Liver (tissue), 7 donors: ENCODE measurements at regions not wholly inside any gene's neighbourhood (a gene's known extent, or its start where the extent isn't known, plus 50 kb on each side); places are given as distances from the start of the nearest gene placed in this dataset.

Source experiments
- DNase-seq: peaks from one replicate; pipeline ENCODE4 v3.0.0-alpha.2; 2017; ENCODE audit warnings: low spot score
- H3K27ac ChIP-seq, 2 donors: one replicate each; pipeline ENCODE4 v1.7.0; 2013; ENCODE audit warnings: inconsistent platforms in 2 of 2, low read length in 2 of 2, control low read depth in 1 of 2, low read depth in 1 of 2, mild to moderate bottlenecking in 1 of 2
- H3K27me3 ChIP-seq, 4 donors: one replicate each; pipeline versions ENCODE4 v1.6.1 to v1.7.0; 2013; ENCODE audit warnings: low read length in 3 of 4, inconsistent platforms in 1 of 4, mild to moderate bottlenecking in 1 of 4, moderate library complexity in 1 of 4; ENCODE audit not compliant: control insufficient read depth in 4 of 4, insufficient read depth in 4 of 4
- H3K36me3 ChIP-seq, 4 donors: one replicate each; pipeline versions ENCODE4 v1.6.1 to v1.7.0; 2013; ENCODE audit warnings: low read length in 3 of 4, mild to moderate bottlenecking in 3 of 4, low read depth in 1 of 4, moderate library complexity in 1 of 4; ENCODE audit not compliant: control insufficient read depth in 4 of 4, insufficient read depth in 3 of 4
- H3K4me1 ChIP-seq, 4 donors: one replicate each; pipeline versions ENCODE4 v1.6.1 to v1.7.0; 2013; ENCODE audit warnings: low read length in 3 of 4, mild to moderate bottlenecking in 3 of 4, moderate library complexity in 1 of 4; ENCODE audit not compliant: control insufficient read depth in 4 of 4, insufficient read depth in 4 of 4
- H3K4me3 ChIP-seq, 3 donors: one replicate each; pipeline versions ENCODE4 v1.6.1 to v1.7.0; 2013; ENCODE audit warnings: low read length in 3 of 3, control low read depth in 1 of 3, low read depth in 1 of 3, mild to moderate bottlenecking in 1 of 3
- H3K9ac ChIP-seq, 2 donors: one replicate each; pipeline ENCODE4 v1.7.0; 2013; ENCODE audit warnings: low read length in 2 of 2, mild to moderate bottlenecking in 2 of 2, moderate library complexity in 2 of 2, control low read depth in 1 of 2, low read depth in 1 of 2
- H3K9me3 ChIP-seq, 4 donors: one replicate each; pipeline versions ENCODE4 v1.6.1 to v1.7.0; 2013; ENCODE audit warnings: low read length in 3 of 4; ENCODE audit not compliant: control insufficient read depth in 4 of 4
- EGR1 ChIP-seq, 2 donors: IDR thresholded peaks; 2 replicates each; pipeline ENCODE4 v1.6.1; 2016 to 2018; ENCODE audit warnings: antibody characterized with exemption in 2 of 2, low read depth in 2 of 2
- FOXA1 ChIP-seq: IDR thresholded peaks from 2 replicates; pipeline ENCODE4 v1.6.1; 2016; ENCODE audit warnings: antibody characterized with exemption
- HNF4G ChIP-seq: IDR thresholded peaks from 2 replicates; pipeline ENCODE4 v1.6.1; 2016; ENCODE audit warnings: antibody characterized with exemption
- RAD21 ChIP-seq, 2 donors: IDR thresholded peaks; 2 replicates each; pipeline ENCODE4 v1.6.1; 2016; ENCODE audit warnings: antibody characterized with exemption in 2 of 2, mild to moderate bottlenecking in 2 of 2
- RXRA ChIP-seq, 2 donors: IDR thresholded peaks; 2 replicates each; pipeline ENCODE4 v1.6.1; 2017 to 2018; ENCODE audit warnings: antibody characterized with exemption in 2 of 2, mild to moderate bottlenecking in 1 of 2
- SP1 ChIP-seq: IDR thresholded peaks from 2 replicates; pipeline ENCODE4 v1.6.1; 2018; ENCODE audit warnings: antibody characterized with exemption, mild to moderate bottlenecking
- TAF1 ChIP-seq: conservative IDR thresholded peaks from 2 replicates; pipeline ENCODE4 v1.6.1; 2016; ENCODE audit warnings: antibody characterized with exemption, mild to moderate bottlenecking
- YY1 ChIP-seq: IDR thresholded peaks from 2 replicates; pipeline ENCODE4 v1.6.1; 2016; ENCODE audit warnings: antibody characterized with exemption, mild to moderate bottlenecking
- WGBS: extraction: QIAGEN DNeasy Blood & Tissue Kit; methylation state at CpG from one replicate; pipeline ENCODE4 v1.1.7; 2013; 5-methylcytosine and 5-hydroxymethylcytosine counted together
- TF ChIP-seq, protein P1 (sequence below): IDR thresholded peaks from 2 replicates; pipeline ENCODE4 v1.6.1; 2016; ENCODE audit warnings: antibody characterized with exemption, mild to moderate bottlenecking
- TF ChIP-seq, protein P2 (sequence below): IDR thresholded peaks from 2 replicates; pipeline ENCODE4 v1.6.1; 2016; ENCODE audit warnings: antibody characterized with exemption
- TF ChIP-seq, protein P3 (sequence below): IDR thresholded peaks from 2 replicates; pipeline ENCODE4 v1.6.1; 2016; ENCODE audit warnings: antibody characterized with exemption
- donor health status: healthy.
- donor health status: healthy.
- donor health status: healthy.
- donor health status: healthy.

- H3K9ac ChIP-seq = no peak overlapping the region
- no peaks in the 10 kb centered on the region for H3K36me3 ChIP-seq
- TF ChIP-seq FOXA1 (no peak), EGR1 (IDR thresholded peaks at IDR 0.05; ENCODE audit: low read depth in 2 of 2) (no peak), YY1 (no peak), SP1 (no peak), RAD21 (IDR thresholded peaks at IDR 0.05) (no peak)
- TF ChIP-seq, protein P1, sequence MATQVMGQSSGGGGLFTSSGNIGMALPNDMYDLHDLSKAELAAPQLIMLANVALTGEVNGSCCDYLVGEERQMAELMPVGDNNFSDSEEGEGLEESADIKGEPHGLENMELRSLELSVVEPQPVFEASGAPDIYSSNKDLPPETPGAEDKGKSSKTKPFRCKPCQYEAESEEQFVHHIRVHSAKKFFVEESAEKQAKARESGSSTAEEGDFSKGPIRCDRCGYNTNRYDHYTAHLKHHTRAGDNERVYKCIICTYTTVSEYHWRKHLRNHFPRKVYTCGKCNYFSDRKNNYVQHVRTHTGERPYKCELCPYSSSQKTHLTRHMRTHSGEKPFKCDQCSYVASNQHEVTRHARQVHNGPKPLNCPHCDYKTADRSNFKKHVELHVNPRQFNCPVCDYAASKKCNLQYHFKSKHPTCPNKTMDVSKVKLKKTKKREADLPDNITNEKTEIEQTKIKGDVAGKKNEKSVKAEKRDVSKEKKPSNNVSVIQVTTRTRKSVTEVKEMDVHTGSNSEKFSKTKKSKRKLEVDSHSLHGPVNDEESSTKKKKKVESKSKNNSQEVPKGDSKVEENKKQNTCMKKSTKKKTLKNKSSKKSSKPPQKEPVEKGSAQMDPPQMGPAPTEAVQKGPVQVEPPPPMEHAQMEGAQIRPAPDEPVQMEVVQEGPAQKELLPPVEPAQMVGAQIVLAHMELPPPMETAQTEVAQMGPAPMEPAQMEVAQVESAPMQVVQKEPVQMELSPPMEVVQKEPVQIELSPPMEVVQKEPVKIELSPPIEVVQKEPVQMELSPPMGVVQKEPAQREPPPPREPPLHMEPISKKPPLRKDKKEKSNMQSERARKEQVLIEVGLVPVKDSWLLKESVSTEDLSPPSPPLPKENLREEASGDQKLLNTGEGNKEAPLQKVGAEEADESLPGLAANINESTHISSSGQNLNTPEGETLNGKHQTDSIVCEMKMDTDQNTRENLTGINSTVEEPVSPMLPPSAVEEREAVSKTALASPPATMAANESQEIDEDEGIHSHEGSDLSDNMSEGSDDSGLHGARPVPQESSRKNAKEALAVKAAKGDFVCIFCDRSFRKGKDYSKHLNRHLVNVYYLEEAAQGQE = no peak
- TF ChIP-seq, protein P2, sequence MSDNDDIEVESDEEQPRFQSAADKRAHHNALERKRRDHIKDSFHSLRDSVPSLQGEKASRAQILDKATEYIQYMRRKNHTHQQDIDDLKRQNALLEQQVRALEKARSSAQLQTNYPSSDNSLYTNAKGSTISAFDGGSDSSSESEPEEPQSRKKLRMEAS = no peak
- no peak for DNase-seq
- H3K4me1 ChIP-seq = no peaks in the 10 kb centered on the region
- 32% methylated on average over 2 of the region's 2 CpGs for WGBS
- no peak overlapping the region for H3K4me3 ChIP-seq
- H3K9me3 ChIP-seq = no peaks in the 10 kb centered on the region
- H3K27ac ChIP-seq = no peak overlapping the region
- no peaks in the 10 kb centered on the region for H3K27me3 ChIP-seq
These were observed 408.8 kb downstream of the NUP35 start for GRCh38 chr2:183533021-183533420.

- Histone ChIP-seq H3K9me3 (no peaks in the 10 kb centered on the region), H3K27ac (no peak overlapping the region), H3K36me3 (no peaks in the 10 kb centered on the region), H3K4me3 (no peak overlapping the region), H3K4me1 (no peaks in the 10 kb centered on the region), H3K27me3 (no peaks in the 10 kb centered on the region), H3K9ac (no peak overlapping the region)
- WGBS = 70% methylated on average over 3 of the region's 3 CpGs
- no peak for DNase-seq
- TF ChIP-seq, protein P1 = no peak
- TF ChIP-seq FOXA1 (no peak), RXRA (IDR thresholded peaks at IDR 0.05) (no peak), HNF4G (no peak), YY1 (no peak), TAF1 (no peak)
- TF ChIP-seq, protein P3, sequence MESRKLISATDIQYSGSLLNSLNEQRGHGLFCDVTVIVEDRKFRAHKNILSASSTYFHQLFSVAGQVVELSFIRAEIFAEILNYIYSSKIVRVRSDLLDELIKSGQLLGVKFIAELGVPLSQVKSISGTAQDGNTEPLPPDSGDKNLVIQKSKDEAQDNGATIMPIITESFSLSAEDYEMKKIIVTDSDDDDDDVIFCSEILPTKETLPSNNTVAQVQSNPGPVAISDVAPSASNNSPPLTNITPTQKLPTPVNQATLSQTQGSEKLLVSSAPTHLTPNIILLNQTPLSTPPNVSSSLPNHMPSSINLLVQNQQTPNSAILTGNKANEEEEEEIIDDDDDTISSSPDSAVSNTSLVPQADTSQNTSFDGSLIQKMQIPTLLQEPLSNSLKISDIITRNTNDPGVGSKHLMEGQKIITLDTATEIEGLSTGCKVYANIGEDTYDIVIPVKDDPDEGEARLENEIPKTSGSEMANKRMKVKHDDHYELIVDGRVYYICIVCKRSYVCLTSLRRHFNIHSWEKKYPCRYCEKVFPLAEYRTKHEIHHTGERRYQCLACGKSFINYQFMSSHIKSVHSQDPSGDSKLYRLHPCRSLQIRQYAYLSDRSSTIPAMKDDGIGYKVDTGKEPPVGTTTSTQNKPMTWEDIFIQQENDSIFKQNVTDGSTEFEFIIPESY = no peak
These were observed 412.0 kb downstream of the NUP35 start for GRCh38 chr2:183536290-183536689.
